SK-N-SH treated with all-trans-retinoic acid at 6 μM for 48 hours (cell line): ENCODE measurements at regions not wholly inside any gene's neighbourhood (a gene's known extent, or its start where the extent isn't known, plus 50 kb on each side); places are given as distances from the start of the nearest gene placed in this dataset.

Experiments
- ATAC-seq: fragments of 200-7000 bp; cut with Tn5 transposase; 3 replicates; pipeline ENCODE4 v1.9.1; 2020; ENCODE audit warnings: mild to moderate bottlenecking, moderate library complexity
- ARNTL ChIP-seq: fragments of 450-650 bp; formaldehyde crosslinking; IDR thresholded peaks from 2 replicates; pipeline ENCODE4 v1.5.0; 2020; ENCODE audit warnings: low read depth, mild to moderate bottlenecking, moderate library complexity, borderline replicate concordance
- BACH2 ChIP-seq: fragments of 250-450 bp; sonication (Bioruptor Pico); IDR thresholded peaks from 2 replicates; pipeline ENCODE4 v1.9.0; 2021; ENCODE audit warnings: mild to moderate bottlenecking, borderline replicate concordance
- CSDC2 ChIP-seq: fragments of 250-450 bp; sonication (Bioruptor Pico); IDR thresholded peaks from 2 replicates; pipeline ENCODE4 v1.5.0; 2020; ENCODE audit warnings: mild to moderate bottlenecking, moderate library complexity
- GLIS3 ChIP-seq: fragments of 250-450 bp; sonication (Bioruptor Pico); IDR thresholded peaks from 2 replicates; pipeline ENCODE4 v1.5.0; 2020; ENCODE audit warnings: mild to moderate bottlenecking, moderate library complexity
- ISL1 ChIP-seq: fragments of 250-450 bp; sonication (Bioruptor Pico); IDR thresholded peaks from 2 replicates; pipeline ENCODE4 v2.1.2; 2022; ENCODE audit warnings: mild to moderate bottlenecking, moderate library complexity
- OSR1 ChIP-seq: fragments of 250-450 bp; sonication (Bioruptor Pico); IDR thresholded peaks from 2 replicates; pipeline ENCODE4 v1.8.0; 2022; ENCODE audit warnings: moderate library complexity, mild to moderate bottlenecking, inconsistent platforms
- PPARA ChIP-seq: fragments of 250-450 bp; sonication (Bioruptor Pico); IDR thresholded peaks from 2 replicates; pipeline ENCODE4 v1.5.0; 2020; ENCODE audit warnings: mild to moderate bottlenecking, borderline replicate concordance
- RARB ChIP-seq: fragments of 250-450 bp; sonication (Bioruptor Pico); IDR thresholded peaks from 2 replicates; pipeline ENCODE4 v1.8.0; 2021; ENCODE audit warnings: mild to moderate bottlenecking, moderate library complexity
- TCF4 ChIP-seq: fragments of 250-450 bp; sonication (Bioruptor Pico); IDR thresholded peaks from 2 replicates; pipeline ENCODE4 v1.8.0; 2021; ENCODE audit warnings: mild to moderate bottlenecking, moderate library complexity, borderline replicate concordance
- ZC3H10 ChIP-seq: fragments of 250-450 bp; sonication (Bioruptor Pico); IDR thresholded peaks from 2 replicates; pipeline ENCODE4 v1.5.1; 2021; ENCODE audit warnings: mild to moderate bottlenecking, moderate library complexity
- ZFP3 ChIP-seq: fragments of 250-450 bp; sonication (Bioruptor Pico); IDR thresholded peaks from 2 replicates; pipeline ENCODE4 v1.5.0; 2020; ENCODE audit warnings: mild to moderate bottlenecking, moderate library complexity
- ZFP30 ChIP-seq: fragments of 450-650 bp; formaldehyde crosslinking; IDR thresholded peaks from 2 replicates; pipeline ENCODE4 v1.5.0; 2022; ENCODE audit warnings: mild to moderate bottlenecking, moderate library complexity
- ZNF565 ChIP-seq: fragments of 450-650 bp; formaldehyde crosslinking; conservative IDR thresholded peaks from 2 replicates; pipeline ENCODE4 v1.5.0; 2020; ENCODE audit warnings: low read depth, mild to moderate bottlenecking, moderate library complexity
- ZNF70 ChIP-seq: fragments of 450-650 bp; formaldehyde crosslinking; IDR thresholded peaks from 2 replicates; pipeline ENCODE4 v1.5.0; 2020; ENCODE audit warnings: mild to moderate bottlenecking, moderate library complexity
- ZNF8 ChIP-seq: fragments of 450-650 bp; formaldehyde crosslinking; IDR thresholded peaks from 2 replicates; pipeline ENCODE4 v1.5.0; 2020; ENCODE audit warnings: mild to moderate bottlenecking, moderate library complexity
- TF ChIP-seq, protein P1 (sequence below): fragments of 250-450 bp; sonication (Bioruptor Pico); IDR thresholded peaks from 2 replicates; pipeline ENCODE4 v1.5.1; 2020; ENCODE audit warnings: low read depth, mild to moderate bottlenecking, moderate library complexity
- TF ChIP-seq, protein P2 (sequence below): fragments of 250-450 bp; sonication (Bioruptor Pico); IDR thresholded peaks from 2 replicates; pipeline ENCODE4 v1.5.1; 2021; ENCODE audit warnings: mild to moderate bottlenecking, moderate library complexity
- TF ChIP-seq, protein P3 (sequence below): fragments of 250-450 bp; sonication (Bioruptor Pico); IDR thresholded peaks from 2 replicates; pipeline ENCODE4 v1.8.0; 2021; ENCODE audit warnings: low read depth, mild to moderate bottlenecking, moderate library complexity, borderline replicate concordance
- TF ChIP-seq, protein P4 (sequence below): fragments of 250-450 bp; sonication (Bioruptor Pico); IDR thresholded peaks from 2 replicates; pipeline ENCODE4 v1.5.0; 2020; ENCODE audit warnings: mild to moderate bottlenecking, moderate library complexity
- TF ChIP-seq, protein P5 (sequence below): fragments of 250-450 bp; sonication (Bioruptor Pico); IDR thresholded peaks from 2 replicates; pipeline ENCODE4 v1.8.0; 2020; ENCODE audit warnings: mild to moderate bottlenecking, moderate library complexity, borderline replicate concordance

DNA sequence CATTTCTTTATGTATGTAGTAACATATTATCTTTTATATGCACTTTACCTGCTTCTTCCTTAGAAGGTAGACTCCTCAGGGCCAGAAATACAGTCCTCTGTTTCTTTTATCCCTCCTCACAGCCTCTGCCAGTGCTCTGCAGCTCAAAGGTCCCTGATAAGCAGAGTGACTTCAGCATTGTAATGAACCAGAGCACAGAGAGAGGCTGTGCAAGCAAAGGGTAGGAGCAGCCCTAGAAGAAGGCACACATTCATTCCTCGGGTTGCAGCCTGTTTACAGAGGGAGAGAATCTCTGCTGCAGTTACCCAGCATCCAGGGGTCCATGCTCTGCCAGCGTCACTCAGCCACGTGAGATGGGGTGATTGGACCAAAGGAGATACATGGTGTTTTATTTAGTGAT is 101.1 kb downstream of the RHOU start:
- no peak for TF ChIP-seq ARNTL
- ATAC-seq, result no peak

DNA sequence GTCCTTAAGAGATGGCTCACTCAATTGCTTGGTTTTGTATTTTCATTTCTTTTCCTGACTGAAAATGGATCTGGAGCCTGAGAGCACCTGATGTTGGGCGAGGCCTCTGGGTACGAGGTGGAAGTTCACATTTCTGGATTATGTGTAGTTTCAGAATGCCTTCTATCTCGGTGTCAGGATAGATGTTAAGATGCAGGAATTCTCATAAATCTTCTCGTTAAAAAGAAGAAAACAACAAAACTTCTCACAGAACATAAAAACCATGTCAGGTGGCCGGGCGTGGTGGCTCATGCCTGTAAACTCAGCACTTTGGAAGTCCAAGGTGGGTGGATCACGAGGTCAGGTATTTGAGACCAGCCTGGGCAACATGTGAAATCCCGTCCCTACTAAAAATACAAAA is 101.8 kb downstream of the RHOU start:
- TF ChIP-seq ZFP3 (CRISPR knock-in tag) (no peak), ISL1 (CRISPR knock-in tag) (no peak), ZNF8 (CRISPR knock-in tag) (no peak), TCF4 (no peak), ZNF565 (no peak), PPARA (CRISPR knock-in tag) (no peak), CSDC2 (CRISPR knock-in tag) (no peak), BACH2 (CRISPR knock-in tag) (no peak), OSR1 (CRISPR knock-in tag) (no peak)
- TF ChIP-seq, protein P1, sequence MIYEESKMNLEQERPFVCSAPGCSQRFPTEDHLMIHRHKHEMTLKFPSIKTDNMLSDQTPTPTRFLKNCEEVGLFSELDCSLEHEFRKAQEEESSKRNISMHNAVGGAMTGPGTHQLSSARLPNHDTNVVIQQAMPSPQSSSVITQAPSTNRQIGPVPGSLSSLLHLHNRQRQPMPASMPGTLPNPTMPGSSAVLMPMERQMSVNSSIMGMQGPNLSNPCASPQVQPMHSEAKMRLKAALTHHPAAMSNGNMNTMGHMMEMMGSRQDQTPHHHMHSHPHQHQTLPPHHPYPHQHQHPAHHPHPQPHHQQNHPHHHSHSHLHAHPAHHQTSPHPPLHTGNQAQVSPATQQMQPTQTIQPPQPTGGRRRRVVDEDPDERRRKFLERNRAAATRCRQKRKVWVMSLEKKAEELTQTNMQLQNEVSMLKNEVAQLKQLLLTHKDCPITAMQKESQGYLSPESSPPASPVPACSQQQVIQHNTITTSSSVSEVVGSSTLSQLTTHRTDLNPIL, result no peak
- ATAC-seq, result no peak

DNA sequence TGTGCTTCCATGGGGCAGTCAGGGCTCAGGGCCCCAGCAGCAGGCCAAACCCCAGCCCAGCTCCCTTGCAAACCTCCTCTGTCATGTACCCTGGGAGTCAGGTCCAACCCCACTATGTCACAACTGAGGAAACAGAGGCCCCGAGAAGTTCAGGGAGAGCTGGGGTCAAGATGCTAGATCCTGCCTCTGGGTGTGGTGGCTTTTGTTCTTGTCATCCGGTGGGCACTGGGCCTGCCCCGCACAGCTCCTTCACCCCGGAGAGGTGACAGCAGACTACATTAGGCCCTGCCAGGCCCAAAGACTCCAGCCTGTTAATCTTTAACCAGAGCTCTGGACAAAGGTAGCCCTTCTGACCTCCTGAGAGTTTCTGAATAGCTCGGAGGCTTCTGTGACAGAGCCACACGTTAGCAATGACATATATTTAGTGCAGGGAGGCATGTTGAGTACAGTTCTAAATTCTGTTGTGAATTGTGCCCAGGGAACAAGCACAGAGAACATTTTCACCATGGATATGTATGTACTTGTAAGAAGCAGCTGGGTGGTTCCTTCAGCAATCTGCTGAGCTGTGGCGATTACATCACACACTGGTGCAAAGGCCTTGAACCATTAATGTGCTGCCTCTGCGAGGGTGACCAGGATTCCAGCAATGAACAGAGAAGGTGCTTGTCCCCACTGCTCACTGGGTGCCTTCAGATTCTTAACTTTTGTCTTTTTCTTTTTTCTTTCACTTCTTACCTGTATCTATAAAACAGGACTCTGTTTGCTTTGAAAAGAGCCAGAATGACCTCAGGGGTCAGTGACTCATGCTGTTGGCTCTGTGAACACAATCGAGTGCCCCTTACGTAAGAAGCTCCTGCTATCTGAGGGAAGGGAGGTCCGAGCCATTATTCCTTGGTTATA is 102.8 kb downstream of the RHOU start:
- TF ChIP-seq CSDC2 (CRISPR knock-in tag) (0 out of 2 replicates have a peak, but pooled peaks have one; percentile 14), ZFP3 (CRISPR knock-in tag) (no peak)
- peak; percentile 67 for ATAC-seq

DNA sequence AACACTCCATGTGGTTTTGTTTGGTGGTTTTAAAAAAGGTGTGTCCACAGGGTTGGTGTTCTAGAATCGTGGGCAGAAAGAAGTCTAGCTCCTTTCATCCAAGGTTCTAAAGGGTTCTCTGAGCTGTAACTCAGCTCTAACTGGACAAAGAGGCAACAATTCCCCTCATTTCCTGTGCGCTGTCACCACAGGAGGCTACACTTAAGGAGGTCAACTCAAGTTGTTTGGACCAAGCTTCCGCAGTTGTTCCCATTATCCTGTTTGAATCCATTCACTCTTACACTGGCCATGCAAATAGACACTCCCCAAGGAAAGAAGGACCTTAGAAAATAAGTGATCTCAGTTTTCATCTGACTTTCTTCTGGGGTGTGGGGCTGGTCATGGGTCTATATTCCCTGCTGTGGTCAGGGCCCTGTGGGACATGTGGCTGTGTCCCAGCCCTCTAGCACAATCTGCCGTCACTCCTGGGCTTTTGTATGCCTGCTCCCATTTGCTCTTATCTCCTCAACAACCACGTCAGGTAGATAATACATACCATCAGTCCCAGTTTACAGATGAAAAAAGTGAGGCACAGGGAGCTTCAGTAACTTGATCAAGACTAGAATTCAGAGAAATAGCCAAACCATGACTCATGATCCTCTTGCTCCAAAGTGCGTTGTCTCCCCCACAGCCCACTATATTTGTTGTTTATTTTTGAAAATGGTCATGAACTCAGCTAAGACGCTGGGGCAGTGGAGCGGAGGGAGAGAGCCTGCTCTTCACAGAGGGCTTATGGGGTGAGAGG is 103.6 kb downstream of the RHOU start:
- ATAC-seq, result no peak; the same call in 2 of the 3 replicates
- TF ChIP-seq, protein P2, sequence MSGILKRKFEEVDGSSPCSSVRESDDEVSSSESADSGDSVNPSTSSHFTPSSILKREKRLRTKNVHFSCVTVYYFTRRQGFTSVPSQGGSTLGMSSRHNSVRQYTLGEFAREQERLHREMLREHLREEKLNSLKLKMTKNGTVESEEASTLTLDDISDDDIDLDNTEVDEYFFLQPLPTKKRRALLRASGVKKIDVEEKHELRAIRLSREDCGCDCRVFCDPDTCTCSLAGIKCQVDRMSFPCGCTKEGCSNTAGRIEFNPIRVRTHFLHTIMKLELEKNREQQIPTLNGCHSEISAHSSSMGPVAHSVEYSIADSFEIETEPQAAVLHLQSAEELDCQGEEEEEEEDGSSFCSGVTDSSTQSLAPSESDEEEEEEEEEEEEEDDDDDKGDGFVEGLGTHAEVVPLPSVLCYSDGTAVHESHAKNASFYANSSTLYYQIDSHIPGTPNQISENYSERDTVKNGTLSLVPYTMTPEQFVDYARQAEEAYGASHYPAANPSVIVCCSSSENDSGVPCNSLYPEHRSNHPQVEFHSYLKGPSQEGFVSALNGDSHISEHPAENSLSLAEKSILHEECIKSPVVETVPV (CRISPR knock-in tag), result no peak
- TF ChIP-seq, protein P3, sequence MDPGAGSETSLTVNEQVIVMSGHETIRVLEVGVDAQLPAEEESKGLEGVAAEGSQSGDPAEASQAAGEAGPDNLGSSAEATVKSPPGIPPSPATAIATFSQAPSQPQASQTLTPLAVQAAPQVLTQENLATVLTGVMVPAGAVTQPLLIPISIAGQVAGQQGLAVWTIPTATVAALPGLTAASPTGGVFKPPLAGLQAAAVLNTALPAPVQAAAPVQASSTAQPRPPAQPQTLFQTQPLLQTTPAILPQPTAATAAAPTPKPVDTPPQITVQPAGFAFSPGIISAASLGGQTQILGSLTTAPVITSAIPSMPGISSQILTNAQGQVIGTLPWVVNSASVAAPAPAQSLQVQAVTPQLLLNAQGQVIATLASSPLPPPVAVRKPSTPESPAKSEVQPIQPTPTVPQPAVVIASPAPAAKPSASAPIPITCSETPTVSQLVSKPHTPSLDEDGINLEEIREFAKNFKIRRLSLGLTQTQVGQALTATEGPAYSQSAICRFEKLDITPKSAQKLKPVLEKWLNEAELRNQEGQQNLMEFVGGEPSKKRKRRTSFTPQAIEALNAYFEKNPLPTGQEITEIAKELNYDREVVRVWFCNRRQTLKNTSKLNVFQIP (CRISPR knock-in tag), result no peak
- TF ChIP-seq ZC3H10 (CRISPR knock-in tag), result no peak
- TF ChIP-seq, protein P1, result no peak
- no peak for TF ChIP-seq ZNF8 (CRISPR knock-in tag)

DNA sequence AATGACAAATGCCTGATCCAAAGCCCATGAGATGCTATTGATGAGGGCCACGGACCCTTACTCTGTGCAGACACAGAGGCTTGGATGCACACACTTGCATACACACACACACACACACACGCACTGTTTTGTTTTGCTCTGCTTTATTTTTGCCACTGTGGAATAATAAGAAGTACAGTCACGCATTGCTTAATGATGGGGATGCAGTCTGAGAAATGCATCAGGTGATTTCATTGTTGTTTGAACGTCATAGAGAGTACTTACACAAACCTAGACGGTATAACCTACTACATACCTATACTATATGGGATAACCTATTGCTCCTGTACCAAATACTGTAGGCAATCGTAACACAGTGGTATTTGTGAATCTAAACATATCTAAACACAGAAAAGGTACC is 104.4 kb downstream of the RHOU start:
- no peak for ATAC-seq
- TF ChIP-seq, protein P3 (CRISPR knock-in tag), result no peak
- TF ChIP-seq CSDC2 (CRISPR knock-in tag) (no peak), GLIS3 (CRISPR knock-in tag) (no peak), ZNF70 (CRISPR knock-in tag) (no peak), ZC3H10 (CRISPR knock-in tag) (no peak), TCF4 (no peak), RARB (no peak), OSR1 (CRISPR knock-in tag) (no peak), ZFP30 (CRISPR knock-in tag) (no peak), PPARA (CRISPR knock-in tag) (no peak), ARNTL (no peak)
- TF ChIP-seq, protein P4, sequence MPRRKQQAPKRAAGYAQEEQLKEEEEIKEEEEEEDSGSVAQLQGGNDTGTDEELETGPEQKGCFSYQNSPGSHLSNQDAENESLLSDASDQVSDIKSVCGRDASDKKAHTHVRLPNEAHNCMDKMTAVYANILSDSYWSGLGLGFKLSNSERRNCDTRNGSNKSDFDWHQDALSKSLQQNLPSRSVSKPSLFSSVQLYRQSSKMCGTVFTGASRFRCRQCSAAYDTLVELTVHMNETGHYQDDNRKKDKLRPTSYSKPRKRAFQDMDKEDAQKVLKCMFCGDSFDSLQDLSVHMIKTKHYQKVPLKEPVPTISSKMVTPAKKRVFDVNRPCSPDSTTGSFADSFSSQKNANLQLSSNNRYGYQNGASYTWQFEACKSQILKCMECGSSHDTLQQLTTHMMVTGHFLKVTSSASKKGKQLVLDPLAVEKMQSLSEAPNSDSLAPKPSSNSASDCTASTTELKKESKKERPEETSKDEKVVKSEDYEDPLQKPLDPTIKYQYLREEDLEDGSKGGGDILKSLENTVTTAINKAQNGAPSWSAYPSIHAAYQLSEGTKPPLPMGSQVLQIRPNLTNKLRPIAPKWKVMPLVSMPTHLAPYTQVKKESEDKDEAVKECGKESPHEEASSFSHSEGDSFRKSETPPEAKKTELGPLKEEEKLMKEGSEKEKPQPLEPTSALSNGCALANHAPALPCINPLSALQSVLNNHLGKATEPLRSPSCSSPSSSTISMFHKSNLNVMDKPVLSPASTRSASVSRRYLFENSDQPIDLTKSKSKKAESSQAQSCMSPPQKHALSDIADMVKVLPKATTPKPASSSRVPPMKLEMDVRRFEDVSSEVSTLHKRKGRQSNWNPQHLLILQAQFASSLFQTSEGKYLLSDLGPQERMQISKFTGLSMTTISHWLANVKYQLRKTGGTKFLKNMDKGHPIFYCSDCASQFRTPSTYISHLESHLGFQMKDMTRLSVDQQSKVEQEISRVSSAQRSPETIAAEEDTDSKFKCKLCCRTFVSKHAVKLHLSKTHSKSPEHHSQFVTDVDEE (CRISPR knock-in tag), result no peak
- TF ChIP-seq, protein P5, sequence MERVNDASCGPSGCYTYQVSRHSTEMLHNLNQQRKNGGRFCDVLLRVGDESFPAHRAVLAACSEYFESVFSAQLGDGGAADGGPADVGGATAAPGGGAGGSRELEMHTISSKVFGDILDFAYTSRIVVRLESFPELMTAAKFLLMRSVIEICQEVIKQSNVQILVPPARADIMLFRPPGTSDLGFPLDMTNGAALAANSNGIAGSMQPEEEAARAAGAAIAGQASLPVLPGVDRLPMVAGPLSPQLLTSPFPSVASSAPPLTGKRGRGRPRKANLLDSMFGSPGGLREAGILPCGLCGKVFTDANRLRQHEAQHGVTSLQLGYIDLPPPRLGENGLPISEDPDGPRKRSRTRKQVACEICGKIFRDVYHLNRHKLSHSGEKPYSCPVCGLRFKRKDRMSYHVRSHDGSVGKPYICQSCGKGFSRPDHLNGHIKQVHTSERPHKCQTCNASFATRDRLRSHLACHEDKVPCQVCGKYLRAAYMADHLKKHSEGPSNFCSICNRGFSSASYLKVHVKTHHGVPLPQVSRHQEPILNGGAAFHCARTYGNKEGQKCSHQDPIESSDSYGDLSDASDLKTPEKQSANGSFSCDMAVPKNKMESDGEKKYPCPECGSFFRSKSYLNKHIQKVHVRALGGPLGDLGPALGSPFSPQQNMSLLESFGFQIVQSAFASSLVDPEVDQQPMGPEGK (CRISPR knock-in tag), result no peak
